ENCODE measurements at regions not wholly inside any gene's neighbourhood (a gene's known extent, or its start where the extent isn't known, plus 50 kb on each side); places are given as distances from the start of the nearest gene placed in this dataset.

DNA sequence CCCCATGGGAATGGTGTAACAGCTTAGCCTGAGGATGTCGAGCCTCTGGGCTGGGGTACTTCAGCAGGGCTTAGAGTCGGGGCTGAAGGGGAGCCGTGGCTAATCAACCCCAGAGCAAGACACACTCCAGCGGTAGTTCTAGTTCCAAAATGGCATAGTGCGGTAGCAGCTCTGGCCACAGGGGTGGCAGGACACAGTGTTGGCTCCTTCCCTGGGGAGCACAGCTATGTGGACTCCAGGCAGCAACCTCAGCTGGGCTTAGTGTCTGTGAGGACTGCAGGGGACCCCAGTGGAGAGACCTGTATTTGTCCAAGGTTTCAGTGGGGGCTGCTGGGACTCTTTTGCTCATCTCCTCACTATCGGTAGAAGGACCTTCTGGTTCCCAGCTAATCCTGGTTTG, 70.8 kb upstream of the PCDH20 start:
- no peak for DNase-seq (ENCODE audit: extremely low read depth in 1 of 11, low read depth in 9 of 11, low spot score in 4 of 11)

DNA sequence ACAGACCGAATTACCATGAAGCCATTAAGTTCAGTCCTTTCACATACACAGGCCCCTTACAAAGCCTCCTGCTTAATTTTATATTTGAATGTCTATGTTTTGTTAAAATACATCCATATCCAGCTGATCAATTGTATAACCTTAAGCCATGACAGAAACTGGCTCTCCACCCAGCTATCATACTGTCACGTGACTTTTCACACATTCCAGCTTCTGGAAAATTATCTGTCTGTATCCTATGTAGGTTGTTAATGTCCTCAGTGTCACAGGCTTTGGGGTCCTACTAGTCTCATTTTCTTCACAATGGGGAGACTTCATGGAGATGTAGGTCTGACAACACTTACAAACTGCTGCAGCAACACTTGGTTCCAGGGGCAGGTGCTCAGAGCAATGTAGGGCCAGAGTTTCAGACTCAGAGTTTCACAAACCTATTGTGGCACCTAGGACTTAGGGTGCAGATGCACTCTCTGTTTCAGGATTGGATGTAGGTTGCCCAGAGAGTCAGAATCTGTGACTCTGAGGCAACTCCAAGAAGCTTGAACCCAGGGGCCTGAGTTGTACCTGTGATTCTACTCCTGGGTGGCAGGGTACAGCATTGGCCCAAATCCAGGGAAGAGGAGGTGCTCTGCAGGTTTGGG, 69.6 kb upstream of the PCDH20 start:
- no peak for DNase-seq (ENCODE audit: extremely low read depth in 1 of 11, low read depth in 9 of 11, low spot score in 4 of 11)

DNA sequence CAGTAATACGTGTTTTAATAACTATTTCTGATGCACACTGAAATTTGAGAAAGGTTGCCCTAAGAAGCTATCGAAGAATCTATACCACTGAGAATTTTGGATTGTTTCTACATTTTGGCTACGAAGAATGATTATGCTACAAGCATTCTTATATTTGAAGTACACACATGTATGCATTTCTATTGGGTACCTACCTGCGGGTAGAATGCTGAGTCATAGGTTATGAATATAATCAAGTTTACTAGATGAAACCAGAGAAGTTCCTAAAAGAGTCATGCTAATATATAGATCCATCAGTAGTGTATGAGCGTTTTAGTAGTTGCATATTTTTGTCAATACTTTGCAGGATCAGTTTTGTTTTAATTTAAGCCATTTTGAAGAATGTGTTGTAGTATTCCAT, 62.0 kb upstream of the PCDH20 start:
- no peak for DNase-seq (ENCODE audit: extremely low read depth in 1 of 11, low read depth in 9 of 11, low spot score in 4 of 11)

DNA sequence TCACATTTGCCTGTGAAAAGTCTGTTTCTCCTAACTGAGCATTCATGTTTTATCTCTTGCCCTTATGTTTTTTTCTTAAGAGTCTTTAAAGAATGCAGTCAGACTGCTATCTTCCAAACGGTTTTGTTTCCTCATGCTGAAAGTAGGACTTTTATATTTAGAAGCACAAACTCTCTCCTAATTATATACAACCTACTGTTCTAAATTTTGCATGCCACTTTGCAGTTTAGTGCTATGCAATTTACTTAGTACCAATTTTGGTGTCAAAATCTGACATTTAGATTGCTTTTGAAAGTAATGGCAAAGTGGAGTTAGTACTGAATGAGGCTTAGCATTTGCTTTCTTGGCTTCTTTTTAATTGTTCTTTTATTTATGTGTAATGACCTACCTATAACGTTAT, 55.1 kb upstream of the PCDH20 start:
- no peak for DNase-seq (ENCODE audit: extremely low read depth in 1 of 11, low read depth in 9 of 11, low spot score in 4 of 11)

DNA sequence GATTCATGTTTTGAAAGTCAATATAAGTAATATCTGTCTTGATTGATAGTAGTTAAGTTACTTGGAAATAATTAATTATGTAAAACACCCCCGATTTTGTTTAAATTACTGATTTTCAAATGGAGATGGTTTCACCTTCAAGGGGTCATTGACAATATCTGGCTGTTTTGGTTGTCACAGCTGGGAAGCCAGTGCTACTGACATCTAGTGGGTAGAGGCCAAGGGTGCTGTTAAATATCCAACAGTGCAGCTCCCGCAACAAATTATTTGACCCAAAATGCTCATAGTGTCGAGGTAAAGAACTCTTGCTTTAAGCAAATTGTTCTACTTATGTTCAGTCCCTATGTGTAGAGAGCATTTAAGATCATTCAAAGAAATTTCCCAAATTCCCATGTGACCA, 50.6 kb upstream of the PCDH20 start:
- DNase-seq (ENCODE audit: extremely low read depth in 1 of 11, low read depth in 9 of 11, low spot score in 4 of 11) = no peak

All from renal cortex interstitium (tissue), 11 donors.